ENCODE measurements at regions not wholly inside any gene's neighbourhood (a gene's known extent, or its start where the extent isn't known, plus 50 kb on each side); places are given as distances from the start of the nearest gene placed in this dataset.

DNA sequence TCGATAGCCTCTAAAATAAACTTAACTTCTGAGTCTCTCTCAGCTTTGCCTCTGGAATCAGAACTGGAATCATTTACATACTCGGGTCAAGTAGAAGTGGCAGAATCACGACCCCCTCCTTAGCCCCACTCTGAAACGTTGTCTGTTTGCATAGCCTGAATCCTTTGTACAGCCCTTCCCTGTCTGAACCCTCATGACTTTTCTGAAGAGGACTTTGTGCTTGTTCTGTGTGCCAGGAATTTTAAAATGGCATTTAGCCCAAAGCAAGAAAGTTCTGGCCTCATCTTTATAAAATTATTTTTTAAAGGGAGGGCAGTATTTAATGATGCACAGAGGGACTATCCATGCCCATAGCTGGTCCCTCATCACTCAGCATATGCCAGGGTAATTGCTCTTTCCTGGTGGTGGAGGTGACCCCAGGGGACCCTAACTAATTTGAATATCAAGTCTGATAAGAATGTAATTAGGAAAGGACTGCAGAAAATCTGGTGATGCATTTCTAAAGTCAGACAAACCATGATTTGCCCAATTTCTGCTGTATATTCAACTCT is 342.7 kb upstream of the TNRC6C start:
- DNase-seq (ENCODE audit: low spot score): no peak
- TF ChIP-seq, protein P1, sequence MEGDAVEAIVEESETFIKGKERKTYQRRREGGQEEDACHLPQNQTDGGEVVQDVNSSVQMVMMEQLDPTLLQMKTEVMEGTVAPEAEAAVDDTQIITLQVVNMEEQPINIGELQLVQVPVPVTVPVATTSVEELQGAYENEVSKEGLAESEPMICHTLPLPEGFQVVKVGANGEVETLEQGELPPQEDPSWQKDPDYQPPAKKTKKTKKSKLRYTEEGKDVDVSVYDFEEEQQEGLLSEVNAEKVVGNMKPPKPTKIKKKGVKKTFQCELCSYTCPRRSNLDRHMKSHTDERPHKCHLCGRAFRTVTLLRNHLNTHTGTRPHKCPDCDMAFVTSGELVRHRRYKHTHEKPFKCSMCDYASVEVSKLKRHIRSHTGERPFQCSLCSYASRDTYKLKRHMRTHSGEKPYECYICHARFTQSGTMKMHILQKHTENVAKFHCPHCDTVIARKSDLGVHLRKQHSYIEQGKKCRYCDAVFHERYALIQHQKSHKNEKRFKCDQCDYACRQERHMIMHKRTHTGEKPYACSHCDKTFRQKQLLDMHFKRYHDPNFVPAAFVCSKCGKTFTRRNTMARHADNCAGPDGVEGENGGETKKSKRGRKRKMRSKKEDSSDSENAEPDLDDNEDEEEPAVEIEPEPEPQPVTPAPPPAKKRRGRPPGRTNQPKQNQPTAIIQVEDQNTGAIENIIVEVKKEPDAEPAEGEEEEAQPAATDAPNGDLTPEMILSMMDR (IDR thresholded peaks at IDR 0.05; ENCODE audit: extremely low read depth, insufficient read depth, missing control alignments): no peak
- in situ Hi-C loops (cut with MboI; ENCODE audit: low pct_unique_long_range_greater_than_20kb, low sequenced_read_pairs, unreplicated experiment): no loop called here

DNA sequence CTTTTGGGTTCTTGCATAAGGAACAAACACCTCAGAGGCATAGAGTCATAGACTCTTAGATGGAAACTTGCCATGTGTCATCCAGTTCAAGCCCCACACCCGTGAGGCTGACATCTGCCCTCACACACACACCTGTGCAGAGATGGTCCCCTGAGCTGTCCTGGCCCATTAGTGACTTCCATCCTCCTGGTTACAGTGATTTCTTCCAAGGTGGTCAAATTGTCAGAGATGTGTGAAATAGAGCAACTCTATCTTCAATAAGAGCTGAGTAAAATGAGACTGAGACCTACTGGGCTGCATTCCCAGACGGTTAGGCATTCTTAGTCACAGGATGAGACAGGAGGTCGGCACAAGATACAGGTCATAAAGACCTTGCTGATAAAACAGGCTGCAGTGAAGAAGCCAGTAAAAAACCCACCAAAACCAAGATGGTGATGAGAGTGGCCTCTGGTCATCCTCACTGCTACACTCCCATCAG is 342.2 kb upstream of the TNRC6C start:
- DNase-seq (ENCODE audit: low spot score): no peak
- TF ChIP-seq, protein P1 (IDR thresholded peaks at IDR 0.05; ENCODE audit: extremely low read depth, insufficient read depth, missing control alignments): no peak
- in situ Hi-C loops (cut with MboI; ENCODE audit: low pct_unique_long_range_greater_than_20kb, low sequenced_read_pairs, unreplicated experiment): no loop called here

DNA sequence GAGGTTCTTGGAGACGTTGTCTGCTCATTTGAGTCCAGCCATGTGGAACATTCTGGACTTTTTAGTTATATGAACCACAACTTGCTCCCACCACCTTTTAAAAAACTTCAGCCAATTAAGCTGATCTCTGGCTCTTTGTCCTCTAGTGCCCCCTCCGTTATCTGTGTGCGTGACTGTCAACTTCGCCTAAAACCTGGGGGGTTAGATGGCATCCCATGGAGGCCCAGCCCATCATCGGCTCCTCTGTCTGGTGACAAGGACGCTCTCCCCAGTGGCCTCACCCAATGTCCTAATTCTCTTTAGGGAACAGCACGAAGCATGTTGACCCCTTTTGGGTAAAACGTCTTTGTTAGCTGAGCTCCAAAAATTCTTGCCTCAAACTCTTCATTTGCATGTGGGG is 341.0 kb upstream of the TNRC6C start:
- in situ Hi-C loops (cut with MboI; ENCODE audit: low pct_unique_long_range_greater_than_20kb, low sequenced_read_pairs, unreplicated experiment): no loop called here
- TF ChIP-seq, protein P1 (IDR thresholded peaks at IDR 0.05; ENCODE audit: extremely low read depth, insufficient read depth, missing control alignments): no peak
- DNase-seq (ENCODE audit: low spot score): no peak

DNA sequence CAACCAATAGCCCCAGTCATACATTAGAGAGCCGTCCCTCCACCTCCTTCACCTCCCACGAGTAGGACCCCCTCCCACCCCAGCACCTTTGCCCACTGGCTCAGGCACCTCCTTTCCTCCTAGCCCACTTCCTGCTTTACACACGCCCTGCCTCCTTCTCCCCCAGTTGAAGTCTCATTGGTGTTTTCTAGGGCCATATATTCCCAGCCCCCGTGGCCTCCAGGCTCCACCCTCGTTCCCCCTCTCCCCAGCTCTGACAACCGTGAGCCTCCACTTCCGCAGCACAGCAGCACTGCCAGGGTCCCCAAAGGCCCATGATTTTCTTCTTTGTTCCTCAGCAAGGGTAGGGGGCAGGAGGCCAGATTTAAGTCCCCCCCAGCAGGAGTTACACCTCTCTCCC is 340.3 kb upstream of the TNRC6C start:
- no peak for DNase-seq (ENCODE audit: low spot score)
- TF ChIP-seq, protein P1 (IDR thresholded peaks at IDR 0.05; ENCODE audit: extremely low read depth, insufficient read depth, missing control alignments): no peak
- in situ Hi-C loops (cut with MboI; ENCODE audit: low pct_unique_long_range_greater_than_20kb, low sequenced_read_pairs, unreplicated experiment): no loop called here

DNA sequence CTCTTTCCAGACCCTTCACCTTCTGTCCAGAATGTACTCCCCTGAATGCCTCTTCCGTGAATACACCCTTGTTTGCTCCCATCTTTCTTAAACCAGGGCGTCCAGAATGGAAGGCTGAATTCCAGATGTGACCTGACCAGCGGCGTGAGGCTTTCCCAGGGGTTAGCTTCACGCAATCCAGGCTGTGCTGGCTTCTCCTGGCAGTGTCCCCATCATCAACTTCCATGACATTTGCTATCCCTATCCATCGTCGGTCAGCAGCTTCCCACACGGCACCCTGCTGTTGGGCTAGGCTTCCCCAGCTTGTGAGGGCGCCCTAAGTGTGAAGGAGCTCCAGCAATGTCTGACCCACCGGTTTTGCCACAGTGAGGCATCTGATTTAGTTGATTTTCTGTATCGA is 339.8 kb upstream of the TNRC6C start:
- in situ Hi-C loops (cut with MboI; ENCODE audit: low pct_unique_long_range_greater_than_20kb, low sequenced_read_pairs, unreplicated experiment): no loop called here
- TF ChIP-seq, protein P1 (IDR thresholded peaks at IDR 0.05; ENCODE audit: extremely low read depth, insufficient read depth, missing control alignments): no peak

DNA sequence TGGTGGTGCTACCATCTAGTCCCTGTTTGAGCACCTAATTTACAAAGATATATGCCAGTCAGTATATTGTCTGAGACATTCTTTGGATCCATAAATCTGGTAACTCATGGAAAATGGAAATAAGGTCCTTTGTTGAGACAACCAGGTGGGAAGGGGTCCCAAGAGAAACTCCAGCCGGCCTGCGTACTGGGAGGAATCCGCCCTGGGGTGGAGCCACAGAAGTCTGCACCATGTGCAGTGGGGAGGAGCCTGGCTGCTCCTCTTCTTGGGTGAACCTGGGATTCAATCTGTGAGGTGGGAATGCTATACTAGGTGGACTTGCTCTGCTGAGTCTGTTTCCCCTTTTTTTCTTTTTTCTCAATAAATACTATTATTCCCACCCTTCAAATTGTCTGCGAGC is 339.2 kb upstream of the TNRC6C start:
- DNase-seq (ENCODE audit: low spot score): no peak
- TF ChIP-seq, protein P1 (IDR thresholded peaks at IDR 0.05; ENCODE audit: extremely low read depth, insufficient read depth, missing control alignments): no peak
- in situ Hi-C loops (cut with MboI; ENCODE audit: low pct_unique_long_range_greater_than_20kb, low sequenced_read_pairs, unreplicated experiment): no loop called here

More for the DNA sequence above, 339.8 kb upstream of the TNRC6C start:
- no peak for DNase-seq (ENCODE audit: low spot score)

All from GM13977 (cell line).